ENCODE measurements at regions not wholly inside any gene's neighbourhood (a gene's known extent, or its start where the extent isn't known, plus 50 kb on each side); places are given as distances from the start of the nearest gene placed in this dataset.
"Not testable (repeated sequence)": the region's sequence is repeated elsewhere in the genome, so short reads cannot be mapped to it uniquely, and the experiment has no call there.

- not testable (repeated sequence) for DNase-seq (ENCODE audit: low spot score)
These were observed 112.2 kb upstream of the CCZ1B start for GRCh38 chr7:6938284-6938683.

GRCh38 chr7:6939126-6939525 is 113.1 kb upstream of the CCZ1B start:
- DNase-seq (ENCODE audit: low spot score) = not testable (repeated sequence)

- DNase-seq (ENCODE audit: low spot score) = not testable (repeated sequence)
These were observed 113.8 kb upstream of the CCZ1B start for GRCh38 chr7:6939896-6940295.

GRCh38 chr7:6946873-6947272 is 120.8 kb upstream of the CCZ1B start:
- DNase-seq (ENCODE audit: low spot score) = not testable (repeated sequence)

- not testable (repeated sequence) for DNase-seq (ENCODE audit: low spot score)
These were observed 124.2 kb upstream of the CCZ1B start for GRCh38 chr7:6950231-6950630.

- DNase-seq (ENCODE audit: low spot score) = not testable (repeated sequence)
These were observed 125.5 kb upstream of the CCZ1B start for GRCh38 chr7:6951553-6951952.

- not testable (repeated sequence) for DNase-seq (ENCODE audit: low spot score)
These were observed 127.2 kb upstream of the CCZ1B start for GRCh38 chr7:6953138-6953797.

GRCh38 chr7:6953798-6954181 is 127.7 kb upstream of the CCZ1B start:
- DNase-seq (ENCODE audit: low spot score) = not testable (repeated sequence)

- DNase-seq (ENCODE audit: low spot score) = not testable (repeated sequence)
These were observed 129.3 kb upstream of the CCZ1B start for GRCh38 chr7:6955385-6955784.

- DNase-seq (ENCODE audit: low spot score) = not testable (repeated sequence)
These were observed 130.0 kb upstream of the CCZ1B start for GRCh38 chr7:6955990-6956566.

- not testable (repeated sequence) for DNase-seq (ENCODE audit: low spot score)
These were observed 132.3 kb upstream of the CCZ1B start for GRCh38 chr7:6958371-6958770.

- not testable (repeated sequence) for DNase-seq (ENCODE audit: low spot score)
These were observed 133.9 kb upstream of the CCZ1B start for GRCh38 chr7:6959942-6960341.

- DNase-seq (ENCODE audit: low spot score) = not testable (repeated sequence)
These were observed 136.8 kb upstream of the CCZ1B start for GRCh38 chr7:6962871-6963270.

GRCh38 chr7:6965051-6965450 is 139.0 kb upstream of the CCZ1B start:
- DNase-seq (ENCODE audit: low spot score) = not testable (repeated sequence)

GRCh38 chr7:6970180-6970579 is 144.1 kb upstream of the CCZ1B start:
- not testable (repeated sequence) for DNase-seq (ENCODE audit: low spot score)

GRCh38 chr7:6974876-6975275 is 148.8 kb upstream of the CCZ1B start:
- not testable (repeated sequence) for DNase-seq (ENCODE audit: low spot score)

- not testable (repeated sequence) for DNase-seq (ENCODE audit: low spot score)
These were observed 149.3 kb upstream of the CCZ1B start for GRCh38 chr7:6975346-6975745.

- DNase-seq (ENCODE audit: low spot score) = not testable (repeated sequence)
These were observed 151.3 kb upstream of the CCZ1B start for GRCh38 chr7:6977368-6977767.

- not testable (repeated sequence) for DNase-seq (ENCODE audit: low spot score)
These were observed 152.3 kb upstream of the CCZ1B start for GRCh38 chr7:6978326-6978725.

- not testable (repeated sequence) for DNase-seq (ENCODE audit: low spot score)
These were observed 153.4 kb upstream of the CCZ1B start for GRCh38 chr7:6979456-6979855.

- DNase-seq (ENCODE audit: low spot score) = not testable (repeated sequence)
These were observed 156.3 kb upstream of the CCZ1B start for GRCh38 chr7:6982375-6982774.

GRCh38 chr7:6986892-6987291 is 160.8 kb upstream of the CCZ1B start:
- DNase-seq (ENCODE audit: low spot score) = not testable (repeated sequence)

- DNase-seq (ENCODE audit: low spot score) = not testable (repeated sequence)
These were observed 162.5 kb upstream of the CCZ1B start for GRCh38 chr7:6988608-6989007.

- not testable (repeated sequence) for DNase-seq (ENCODE audit: low spot score)
These were observed 163.9 kb upstream of the CCZ1B start for GRCh38 chr7:6989968-6990367.
